ENCODE measurements at regions not wholly inside any gene's neighbourhood (a gene's known extent, or its start where the extent isn't known, plus 50 kb on each side); places are given as distances from the start of the nearest gene placed in this dataset.

DNA sequence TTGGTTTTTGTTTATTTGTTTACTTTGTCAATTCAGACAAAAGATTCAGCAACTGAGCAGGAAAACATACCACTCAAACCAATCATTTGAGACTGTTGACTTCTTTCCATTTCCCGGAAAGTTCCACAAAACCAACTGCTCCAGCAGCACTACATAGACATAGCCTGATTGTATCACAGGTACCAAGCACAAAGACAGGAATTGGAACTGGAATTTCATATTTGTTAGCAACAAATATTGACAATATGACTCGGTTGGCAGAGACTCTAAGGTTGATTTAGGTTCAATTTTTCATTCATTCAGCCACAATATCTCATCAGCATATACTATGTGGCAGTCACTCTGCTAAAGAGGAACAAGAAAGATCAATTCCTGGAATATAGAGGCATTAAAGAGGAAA, 364.0 kb downstream of the ZIC3 start:
- TF ChIP-seq, protein P1, sequence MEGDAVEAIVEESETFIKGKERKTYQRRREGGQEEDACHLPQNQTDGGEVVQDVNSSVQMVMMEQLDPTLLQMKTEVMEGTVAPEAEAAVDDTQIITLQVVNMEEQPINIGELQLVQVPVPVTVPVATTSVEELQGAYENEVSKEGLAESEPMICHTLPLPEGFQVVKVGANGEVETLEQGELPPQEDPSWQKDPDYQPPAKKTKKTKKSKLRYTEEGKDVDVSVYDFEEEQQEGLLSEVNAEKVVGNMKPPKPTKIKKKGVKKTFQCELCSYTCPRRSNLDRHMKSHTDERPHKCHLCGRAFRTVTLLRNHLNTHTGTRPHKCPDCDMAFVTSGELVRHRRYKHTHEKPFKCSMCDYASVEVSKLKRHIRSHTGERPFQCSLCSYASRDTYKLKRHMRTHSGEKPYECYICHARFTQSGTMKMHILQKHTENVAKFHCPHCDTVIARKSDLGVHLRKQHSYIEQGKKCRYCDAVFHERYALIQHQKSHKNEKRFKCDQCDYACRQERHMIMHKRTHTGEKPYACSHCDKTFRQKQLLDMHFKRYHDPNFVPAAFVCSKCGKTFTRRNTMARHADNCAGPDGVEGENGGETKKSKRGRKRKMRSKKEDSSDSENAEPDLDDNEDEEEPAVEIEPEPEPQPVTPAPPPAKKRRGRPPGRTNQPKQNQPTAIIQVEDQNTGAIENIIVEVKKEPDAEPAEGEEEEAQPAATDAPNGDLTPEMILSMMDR (conservative IDR thresholded peaks at IDR 0.05 in 1 of 2, IDR thresholded peaks at IDR 0.05 in 1 of 2; ENCODE audit: low read depth in 1 of 2, low read length in 2 of 2) = no peak
- no peak for TF ChIP-seq EZH2 (IDR thresholded peaks at IDR 0.05; ENCODE audit: low read length, missing control alignments)

All from fibroblast of lung (primary cell).